ENCODE measurements at regions not wholly inside any gene's neighbourhood (a gene's known extent, or its start where the extent isn't known, plus 50 kb on each side); places are given as distances from the start of the nearest gene placed in this dataset.

GRCh38 chr1:14138135-14138506 is 438.1 kb downstream of the PRDM2 start:
- no peak overlapping the region for H3K27ac ChIP-seq
- no peaks in the 10 kb centered on the region for H3K9me3 ChIP-seq
- TF ChIP-seq, protein P1, sequence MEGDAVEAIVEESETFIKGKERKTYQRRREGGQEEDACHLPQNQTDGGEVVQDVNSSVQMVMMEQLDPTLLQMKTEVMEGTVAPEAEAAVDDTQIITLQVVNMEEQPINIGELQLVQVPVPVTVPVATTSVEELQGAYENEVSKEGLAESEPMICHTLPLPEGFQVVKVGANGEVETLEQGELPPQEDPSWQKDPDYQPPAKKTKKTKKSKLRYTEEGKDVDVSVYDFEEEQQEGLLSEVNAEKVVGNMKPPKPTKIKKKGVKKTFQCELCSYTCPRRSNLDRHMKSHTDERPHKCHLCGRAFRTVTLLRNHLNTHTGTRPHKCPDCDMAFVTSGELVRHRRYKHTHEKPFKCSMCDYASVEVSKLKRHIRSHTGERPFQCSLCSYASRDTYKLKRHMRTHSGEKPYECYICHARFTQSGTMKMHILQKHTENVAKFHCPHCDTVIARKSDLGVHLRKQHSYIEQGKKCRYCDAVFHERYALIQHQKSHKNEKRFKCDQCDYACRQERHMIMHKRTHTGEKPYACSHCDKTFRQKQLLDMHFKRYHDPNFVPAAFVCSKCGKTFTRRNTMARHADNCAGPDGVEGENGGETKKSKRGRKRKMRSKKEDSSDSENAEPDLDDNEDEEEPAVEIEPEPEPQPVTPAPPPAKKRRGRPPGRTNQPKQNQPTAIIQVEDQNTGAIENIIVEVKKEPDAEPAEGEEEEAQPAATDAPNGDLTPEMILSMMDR (IDR thresholded peaks at IDR 0.05) = no peak
- DNase-seq (no peak), ATAC-seq (no peak)
- intact Hi-C loops (cut with DNase I) = no loop called here
- H3K4me3 ChIP-seq = no peak overlapping the region
- no peaks in the 10 kb centered on the region for H3K36me3 ChIP-seq
- no peaks in the 10 kb centered on the region for H3K27me3 ChIP-seq (ENCODE audit: low read depth)
- H3K4me1 ChIP-seq = peaks cover 23% of the 10 kb centered on the region

- Histone ChIP-seq H3K4me1 (peaks cover 26% of the 10 kb centered on the region), H3K9me3 (no peaks in the 10 kb centered on the region), H3K4me3 (no peak overlapping the region), H3K27ac (no peak overlapping the region), H3K36me3 (no peaks in the 10 kb centered on the region), H3K27me3 (ENCODE audit: low read depth) (no peaks in the 10 kb centered on the region)
- intact Hi-C loops (cut with DNase I) = no loop called here
- DNase-seq (no peak), ATAC-seq (no peak)
- TF ChIP-seq, protein P1 (IDR thresholded peaks at IDR 0.05) = no peak
These were observed 438.7 kb downstream of the PRDM2 start for GRCh38 chr1:14138687-14139086.

- peak; percentile 59 to 63 for ATAC-seq
- H3K36me3 ChIP-seq = no peaks in the 10 kb centered on the region
- TF ChIP-seq, protein P1 (IDR thresholded peaks at IDR 0.05) = no peak
These were observed 440.9 kb downstream of the PRDM2 start for GRCh38 chr1:14140831-14141401.

GRCh38 chr1:14141656-14142055 is 441.7 kb downstream of the PRDM2 start:
- DNase-seq = no peak
- intact Hi-C loops (cut with DNase I) = no loop called here
- no peaks in the 10 kb centered on the region for H3K36me3 ChIP-seq
- H3K4me3 ChIP-seq = no peak overlapping the region
- ATAC-seq = no peak
- TF ChIP-seq, protein P1 (IDR thresholded peaks at IDR 0.05) = no peak
- H3K27me3 ChIP-seq (ENCODE audit: low read depth) = no peaks in the 10 kb centered on the region
- H3K27ac ChIP-seq = peak overlapping the region; percentile 50
- H3K9me3 ChIP-seq = no peaks in the 10 kb centered on the region
- H3K4me1 ChIP-seq = peaks cover 26% of the 10 kb centered on the region

More at GRCh38 chr1:14140831-14141401, 440.9 kb downstream of the PRDM2 start:
- H3K9me3 ChIP-seq = no peaks in the 10 kb centered on the region
- intact Hi-C loops (cut with DNase I) = no loop called here
- peaks cover 26% of the 10 kb centered on the region for H3K4me1 ChIP-seq
- no peaks in the 10 kb centered on the region for H3K27me3 ChIP-seq (ENCODE audit: low read depth)
- no peak overlapping the region for H3K4me3 ChIP-seq
- H3K27ac ChIP-seq = peak overlapping the region; percentile 50
- DNase-seq = peak; percentile 69

GRCh38 chr1:14142397-14143100 is 442.6 kb downstream of the PRDM2 start:
- H3K27ac ChIP-seq = no peak overlapping the region
- TF ChIP-seq, protein P1 (IDR thresholded peaks at IDR 0.05) = no peak
- ATAC-seq (peak; percentile 92 to 95), DNase-seq (peak; percentile 48)
- H3K4me3 ChIP-seq = no peak overlapping the region
- intact Hi-C loops (cut with DNase I) = no loop called here
- H3K4me1 ChIP-seq = peaks cover 26% of the 10 kb centered on the region
- no peaks in the 10 kb centered on the region for H3K27me3 ChIP-seq (ENCODE audit: low read depth)
- H3K36me3 ChIP-seq = no peaks in the 10 kb centered on the region
- H3K9me3 ChIP-seq = no peaks in the 10 kb centered on the region

Data from lower lobe of right lung (tissue), 2 donors.